AG10803 (cell line): ENCODE measurements at regions not wholly inside any gene's neighbourhood (a gene's known extent, or its start where the extent isn't known, plus 50 kb on each side); places are given as distances from the start of the nearest gene placed in this dataset.

Experiments
- DNase-seq: peaks from one replicate; pipeline ENCODE4 v3.0.0; 2010; ENCODE audit warnings: low read depth
- H3K4me3 ChIP-seq: 2 replicates; pipeline ENCODE4 v1.5.1; 2011; ENCODE audit warnings: mild to moderate bottlenecking, low read length, control low read depth
- TF ChIP-seq, protein P1 (sequence below): conservative IDR thresholded peaks from 2 replicates; pipeline ENCODE4 v1.5.1; 2011; ENCODE audit warnings: mild to moderate bottlenecking, low read length, control low read depth, inconsistent platforms

- no peak overlapping the region for H3K4me3 ChIP-seq
These were observed 315.1 kb downstream of the C7orf25 start for GRCh38 chr7:42596737-42597136.

DNA sequence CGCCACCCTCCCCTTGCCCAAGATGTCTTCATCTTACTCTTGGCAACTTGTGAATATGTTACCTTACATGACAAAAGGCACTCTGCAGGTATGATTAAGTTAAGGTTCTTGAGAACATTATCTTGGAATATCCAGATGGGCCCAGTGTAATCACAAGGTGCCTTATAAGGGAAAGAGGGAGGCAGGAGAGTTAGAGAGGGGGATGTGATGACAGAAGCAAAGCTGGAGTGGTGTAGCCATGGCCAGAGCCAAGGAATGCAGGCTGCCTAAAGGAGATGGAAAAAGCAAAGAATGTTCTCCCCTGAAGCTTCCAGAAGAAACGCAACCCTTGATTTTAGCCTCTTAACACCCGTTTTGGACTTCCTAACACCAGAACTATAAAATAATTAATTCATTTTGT is 318.0 kb downstream of the C7orf25 start:
- no peak overlapping the region for H3K4me3 ChIP-seq

More at GRCh38 chr7:42596737-42597136, 315.1 kb downstream of the C7orf25 start:
- no peak for DNase-seq
- TF ChIP-seq, protein P1, sequence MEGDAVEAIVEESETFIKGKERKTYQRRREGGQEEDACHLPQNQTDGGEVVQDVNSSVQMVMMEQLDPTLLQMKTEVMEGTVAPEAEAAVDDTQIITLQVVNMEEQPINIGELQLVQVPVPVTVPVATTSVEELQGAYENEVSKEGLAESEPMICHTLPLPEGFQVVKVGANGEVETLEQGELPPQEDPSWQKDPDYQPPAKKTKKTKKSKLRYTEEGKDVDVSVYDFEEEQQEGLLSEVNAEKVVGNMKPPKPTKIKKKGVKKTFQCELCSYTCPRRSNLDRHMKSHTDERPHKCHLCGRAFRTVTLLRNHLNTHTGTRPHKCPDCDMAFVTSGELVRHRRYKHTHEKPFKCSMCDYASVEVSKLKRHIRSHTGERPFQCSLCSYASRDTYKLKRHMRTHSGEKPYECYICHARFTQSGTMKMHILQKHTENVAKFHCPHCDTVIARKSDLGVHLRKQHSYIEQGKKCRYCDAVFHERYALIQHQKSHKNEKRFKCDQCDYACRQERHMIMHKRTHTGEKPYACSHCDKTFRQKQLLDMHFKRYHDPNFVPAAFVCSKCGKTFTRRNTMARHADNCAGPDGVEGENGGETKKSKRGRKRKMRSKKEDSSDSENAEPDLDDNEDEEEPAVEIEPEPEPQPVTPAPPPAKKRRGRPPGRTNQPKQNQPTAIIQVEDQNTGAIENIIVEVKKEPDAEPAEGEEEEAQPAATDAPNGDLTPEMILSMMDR, result no peak

DNA sequence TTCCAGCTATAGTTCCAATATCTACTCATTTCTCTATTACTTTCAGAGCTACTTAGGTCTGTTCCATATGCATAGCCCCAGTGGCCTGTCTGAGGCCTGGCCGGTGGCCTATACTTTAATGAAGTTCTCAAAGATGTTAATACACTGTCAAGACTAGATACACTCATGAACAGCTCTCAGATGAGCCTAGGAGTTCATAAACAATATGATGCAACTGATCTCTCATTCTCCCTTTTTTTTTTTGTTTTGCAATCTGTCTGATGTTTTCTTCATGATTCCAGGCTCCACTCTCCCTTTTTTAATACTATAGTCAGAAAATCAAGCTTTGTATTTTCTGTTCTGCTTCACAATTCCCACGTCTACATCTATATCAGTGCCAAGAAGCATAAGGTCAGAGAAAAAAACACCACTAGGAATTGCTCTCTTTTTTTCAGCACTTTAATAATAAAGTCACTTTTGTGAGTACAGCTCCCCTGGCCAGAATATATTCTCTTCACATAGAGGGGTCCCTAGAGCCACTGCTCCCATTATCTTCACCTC is 321.0 kb downstream of the C7orf25 start:
- H3K4me3 ChIP-seq, result no peak overlapping the region
- peak; percentile 10 for DNase-seq
- TF ChIP-seq, protein P1, result no peak

More for the DNA sequence above, 318.0 kb downstream of the C7orf25 start:
- no peak for DNase-seq
- TF ChIP-seq, protein P1, result no peak

- no peak overlapping the region for H3K4me3 ChIP-seq
- TF ChIP-seq, protein P1, result no peak
- no peak for DNase-seq
These were observed 323.0 kb downstream of the C7orf25 start for GRCh38 chr7:42588876-42589275.

DNA sequence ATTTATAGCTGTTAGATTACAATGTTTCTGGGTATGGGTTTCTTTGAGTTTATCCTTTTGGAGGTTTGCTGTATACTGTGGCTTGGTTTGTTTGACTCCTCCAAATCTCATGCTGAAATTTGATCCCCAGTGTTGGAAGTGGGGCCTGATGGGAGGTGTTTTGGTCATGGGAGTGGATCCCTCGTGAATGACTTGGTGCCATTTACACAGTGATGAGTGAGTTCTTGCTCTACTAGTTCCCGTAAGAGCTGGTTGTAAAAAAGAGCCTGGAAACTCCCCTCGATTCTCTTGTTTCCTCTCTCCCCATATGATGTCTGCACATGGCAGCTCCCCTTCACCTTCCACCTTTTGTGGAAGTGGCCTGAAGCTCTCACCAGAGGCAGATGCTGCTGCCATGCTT is 324.1 kb downstream of the C7orf25 start:
- H3K4me3 ChIP-seq, result no peak overlapping the region
- TF ChIP-seq, protein P1, result no peak
- DNase-seq, result no peak

GRCh38 chr7:42580061-42580460 is 331.8 kb downstream of the C7orf25 start:
- no peak for DNase-seq
- H3K4me3 ChIP-seq, result no peak overlapping the region
- TF ChIP-seq, protein P1, result no peak

DNA sequence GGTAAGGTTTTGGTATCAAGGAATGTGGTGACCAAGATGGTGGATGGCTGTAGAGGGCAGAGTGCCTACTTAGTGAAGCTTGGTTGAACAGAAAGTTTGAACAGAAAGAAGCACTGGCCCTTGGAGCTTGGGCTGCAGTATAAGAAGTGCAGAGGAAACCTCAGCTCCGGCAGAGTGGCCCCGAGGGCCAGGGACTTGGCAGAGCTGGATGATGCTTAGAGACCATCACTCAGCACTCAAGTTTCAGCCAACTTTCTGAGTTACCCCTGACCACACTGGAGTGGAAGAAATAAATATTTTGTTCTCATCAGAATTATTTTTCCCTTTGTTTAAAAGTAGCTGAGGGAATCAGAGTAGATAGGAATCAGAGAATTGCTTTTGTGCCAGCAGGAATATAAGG is 336.7 kb downstream of the C7orf25 start:
- no peak overlapping the region for H3K4me3 ChIP-seq
- no peak for DNase-seq

More for the DNA sequence above, 336.7 kb downstream of the C7orf25 start:
- TF ChIP-seq, protein P1, result no peak
